MM.1S (cell line): ENCODE measurements at regions not wholly inside any gene's neighbourhood (a gene's known extent, or its start where the extent isn't known, plus 50 kb on each side); places are given as distances from the start of the nearest gene placed in this dataset.

Source experiments
- DNase-seq: peaks from one replicate; pipeline ENCODE4 v3.0.0-alpha.2; 2015
- H2AFZ ChIP-seq: fragments of 300-600 bp; sonication (generic); 2 replicates; pipeline ENCODE4 v1.6.0; 2016; ENCODE audit warnings: antibody characterized with exemption, low read length
- H3F3A ChIP-seq: fragments of 300-600 bp; sonication (generic); 2 replicates; pipeline ENCODE4 v1.6.1; 2016; ENCODE audit warnings: mild to moderate bottlenecking, antibody characterized with exemption, low read length, moderate library complexity, mixed read lengths; ENCODE audit not compliant: insufficient read depth
- H3K27ac ChIP-seq: fragments of 300-600 bp; sonication (generic); 2 replicates; pipeline ENCODE4 v1.5.1; 2016; ENCODE audit warnings: mild to moderate bottlenecking, low read length
- H3K27me3 ChIP-seq: fragments of 300-600 bp; sonication (generic); replicated peaks from 2 replicates; pipeline ENCODE4 v1.6.0; 2016; ENCODE audit warnings: low read length; ENCODE audit not compliant: insufficient read depth
- H3K36me3 ChIP-seq: fragments of 300-600 bp; sonication (generic); replicated peaks from 2 replicates; pipeline ENCODE4 v1.6.1; 2016; ENCODE audit warnings: mild to moderate bottlenecking, low read length, mixed read lengths; ENCODE audit not compliant: insufficient read depth
- H3K4me1 ChIP-seq: fragments of 300-600 bp; sonication (generic); 2 replicates; pipeline ENCODE4 v1.6.1; 2016; ENCODE audit warnings: low read length, mixed read lengths
- H3K4me2 ChIP-seq: fragments of 300-600 bp; sonication (generic); 2 replicates; pipeline ENCODE4 v1.6.0; 2016; ENCODE audit warnings: low read depth, low read length
- H3K4me3 ChIP-seq: fragments of 300-600 bp; sonication (generic); 2 replicates; pipeline ENCODE4 v1.5.1; 2016; ENCODE audit warnings: low read length, mixed read lengths
- H3K79me2 ChIP-seq: fragments of 300-600 bp; sonication (generic); 2 replicates; pipeline ENCODE4 v1.6.1; 2016; ENCODE audit warnings: mixed run types, low read length, mixed read lengths
- H3K9ac ChIP-seq: fragments of 300-600 bp; sonication (generic); 2 replicates; pipeline ENCODE4 v1.6.1; 2016; ENCODE audit warnings: low read length, mixed read lengths
- H3K9me2 ChIP-seq: fragments of 300-600 bp; sonication (generic); replicated peaks from 2 replicates; pipeline ENCODE4 v1.6.1; 2016; ENCODE audit warnings: mild to moderate bottlenecking, low read length, mixed read lengths; ENCODE audit not compliant: insufficient read depth
- H3K9me3 ChIP-seq: fragments of 300-600 bp; sonication (generic); replicated peaks from 2 replicates; pipeline ENCODE4 v1.6.1; 2016; ENCODE audit warnings: mild to moderate bottlenecking, low read length, mixed read lengths; ENCODE audit not compliant: insufficient read depth
- H4K20me1 ChIP-seq: fragments of 300-600 bp; sonication (generic); 2 replicates; pipeline ENCODE4 v1.6.1; 2016; ENCODE audit warnings: mild to moderate bottlenecking, low read length, moderate library complexity, mixed read lengths; ENCODE audit not compliant: insufficient read depth
- CTCF ChIP-seq: fragments of 300-600 bp; sonication (generic); IDR thresholded peaks from 2 replicates; pipeline ENCODE4 v1.5.1; 2016; ENCODE audit warnings: antibody characterized with exemption, low read length, mixed read lengths
- EZH2 ChIP-seq: fragments of 300-600 bp; sonication (generic); optimal IDR thresholded peaks from 2 replicates; pipeline ENCODE3; 2017; ENCODE audit warnings: low read depth, mild to moderate bottlenecking, antibody characterized with exemption, low read length, mixed read lengths
- EZH2phosphoT487 ChIP-seq: fragments of 300-600 bp; sonication (generic); IDR thresholded peaks from 2 replicates; pipeline ENCODE4 v1.6.1; 2018; ENCODE audit warnings: antibody characterized with exemption, low read length

GRCh38 chr16:65540901-65541300, 419.0 kb upstream of the CDH11 start:
- H3K4me3 ChIP-seq: no peak overlapping the region
- no peak overlapping the region for H2AFZ ChIP-seq
- TF ChIP-seq EZH2phosphoT487 (no peak), CTCF (no peak), EZH2 (no peak)
- no peak for DNase-seq
- H3K27ac ChIP-seq: no peak overlapping the region
- no peak overlapping the region for H3K9ac ChIP-seq
- H3K9me3 ChIP-seq: no peaks in the 10 kb centered on the region
- no peak overlapping the region for H3K4me2 ChIP-seq
- no peaks in the 10 kb centered on the region for H3F3A ChIP-seq
- no peaks in the 10 kb centered on the region for H3K79me2 ChIP-seq
- H4K20me1 ChIP-seq: no peaks in the 10 kb centered on the region
- H3K27me3 ChIP-seq: no peaks in the 10 kb centered on the region
- no peaks in the 10 kb centered on the region for H3K36me3 ChIP-seq
- no peaks in the 10 kb centered on the region for H3K4me1 ChIP-seq
- H3K9me2 ChIP-seq: no peaks in the 10 kb centered on the region

DNA sequence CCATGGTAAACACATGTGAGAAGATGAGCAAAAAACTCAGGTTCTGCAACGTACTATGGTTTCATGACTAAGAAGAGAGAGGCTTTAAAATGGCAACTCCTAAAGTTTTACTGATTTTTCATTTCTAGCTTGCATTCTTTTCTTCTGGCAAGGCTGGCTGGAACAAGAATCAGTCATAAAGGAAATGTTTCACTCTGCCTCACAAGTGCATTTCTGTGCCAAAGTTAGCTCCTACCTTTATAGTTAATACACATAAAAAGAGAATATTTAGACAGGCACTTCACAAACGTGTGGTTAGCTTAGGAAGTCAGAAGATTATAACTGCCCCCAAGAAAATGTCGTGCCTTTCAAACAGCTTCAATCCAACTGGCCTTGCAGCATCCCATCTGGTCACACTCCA, 417.1 kb upstream of the CDH11 start:
- no peak for DNase-seq
- Histone ChIP-seq H3K27me3 (no peaks in the 10 kb centered on the region), H3K4me1 (no peaks in the 10 kb centered on the region), H3K4me2 (no peak overlapping the region), H3K27ac (no peak overlapping the region), H3K36me3 (no peaks in the 10 kb centered on the region), H3K9me2 (no peaks in the 10 kb centered on the region), H3K79me2 (no peaks in the 10 kb centered on the region), H3K9ac (no peak overlapping the region), H3K9me3 (no peaks in the 10 kb centered on the region), H4K20me1 (no peaks in the 10 kb centered on the region), H3F3A (no peaks in the 10 kb centered on the region), H2AFZ (no peak overlapping the region), H3K4me3 (no peak overlapping the region)
- TF ChIP-seq EZH2phosphoT487 (no peak), EZH2 (no peak), CTCF (no peak)

- Histone ChIP-seq H3K4me3 (no peak overlapping the region), H3K36me3 (no peaks in the 10 kb centered on the region), H3K4me1 (no peaks in the 10 kb centered on the region), H3K9ac (no peak overlapping the region), H3K27ac (no peak overlapping the region), H2AFZ (no peak overlapping the region), H3K9me2 (no peaks in the 10 kb centered on the region), H3K79me2 (no peaks in the 10 kb centered on the region), H3F3A (no peaks in the 10 kb centered on the region), H3K4me2 (no peak overlapping the region), H3K27me3 (no peaks in the 10 kb centered on the region), H4K20me1 (no peaks in the 10 kb centered on the region), H3K9me3 (no peaks in the 10 kb centered on the region)
- DNase-seq: no peak
- TF ChIP-seq EZH2phosphoT487 (no peak), EZH2 (no peak), CTCF (no peak)
Measured at GRCh38 chr16:65537336-65537735, 415.5 kb upstream of the CDH11 start.
